ENCODE measurements at regions not wholly inside any gene's neighbourhood (a gene's known extent, or its start where the extent isn't known, plus 50 kb on each side); places are given as distances from the start of the nearest gene placed in this dataset.
"Not testable (repeated sequence)": the region's sequence is repeated elsewhere in the genome, so short reads cannot be mapped to it uniquely, and the experiment has no call there.

DNA sequence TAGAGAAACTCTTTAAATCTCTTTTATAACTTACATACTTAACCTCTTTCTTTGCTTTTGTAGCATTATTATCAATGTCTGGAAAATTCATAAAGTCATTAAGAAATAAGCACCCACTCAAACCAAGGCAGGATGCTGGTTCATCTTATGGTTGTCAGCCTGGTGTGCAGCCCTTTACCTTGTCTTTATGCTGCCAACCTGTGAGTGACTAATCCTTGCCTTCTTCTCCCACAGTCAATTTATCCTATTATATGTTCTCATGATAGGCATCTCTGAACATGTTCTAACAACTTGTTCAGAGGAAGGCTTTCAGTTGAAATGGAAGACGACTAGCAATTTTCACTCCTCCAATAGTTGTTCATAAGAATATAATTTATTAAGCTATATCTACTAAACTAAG is 186.9 kb upstream of the CAND1 start:
- DNase-seq = no peak

- no peak for DNase-seq
These were observed 183.5 kb upstream of the CAND1 start for GRCh38 chr12:67085699-67086098.

DNA sequence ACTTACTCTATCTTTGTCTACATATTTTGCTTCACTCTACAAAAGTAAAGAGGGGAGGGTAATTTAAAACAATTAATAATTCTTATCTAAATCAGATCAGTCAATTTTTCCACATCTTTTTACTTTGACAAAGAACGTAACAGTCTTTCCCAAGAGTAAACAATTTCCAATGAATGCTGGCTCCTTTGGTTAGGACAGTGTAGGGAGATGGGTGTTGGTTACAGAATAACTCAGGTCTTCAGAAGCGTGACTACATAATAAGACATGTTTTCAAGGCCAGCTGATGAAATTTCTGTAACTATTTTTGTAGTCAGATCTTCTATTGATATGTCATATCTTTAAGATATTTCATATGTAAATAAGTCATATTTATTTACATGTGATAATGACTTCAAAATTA is 183.0 kb upstream of the CAND1 start:
- no peak for DNase-seq

DNA sequence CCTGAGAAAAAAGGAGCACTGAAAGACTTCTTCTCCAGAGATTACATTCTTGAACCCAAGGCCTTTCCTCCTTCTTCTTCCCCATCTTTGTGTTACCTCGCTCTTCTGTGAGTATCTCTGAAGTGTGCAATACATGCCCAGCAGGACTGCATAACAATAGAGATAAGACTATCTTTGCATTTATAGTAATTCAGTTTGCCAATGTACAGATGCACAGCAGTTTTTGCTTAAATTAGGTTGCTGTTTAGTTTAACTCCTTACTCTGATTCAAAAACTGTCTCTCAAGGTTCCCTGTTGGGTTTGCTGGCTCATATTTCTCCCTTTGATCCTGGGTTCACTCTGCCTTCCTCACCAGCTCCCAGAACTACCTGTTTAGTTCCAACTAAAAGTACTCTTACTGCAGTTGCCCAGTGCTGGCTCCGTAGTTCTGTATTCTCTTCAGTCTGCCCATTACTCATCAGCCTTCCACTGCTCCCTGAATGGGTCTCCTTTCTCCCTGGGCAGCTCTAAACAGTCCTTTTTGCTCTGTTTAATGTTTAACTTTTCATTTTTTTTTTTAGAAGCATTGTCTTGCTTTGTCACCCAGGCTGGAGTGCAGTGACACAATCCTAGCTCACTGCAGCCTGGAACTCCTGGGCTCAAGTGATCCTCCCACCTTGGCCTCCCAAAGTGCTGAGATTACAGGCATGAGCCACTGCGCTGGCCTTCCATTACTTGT is 180.6 kb upstream of the CAND1 start:
- DNase-seq = no peak

DNA sequence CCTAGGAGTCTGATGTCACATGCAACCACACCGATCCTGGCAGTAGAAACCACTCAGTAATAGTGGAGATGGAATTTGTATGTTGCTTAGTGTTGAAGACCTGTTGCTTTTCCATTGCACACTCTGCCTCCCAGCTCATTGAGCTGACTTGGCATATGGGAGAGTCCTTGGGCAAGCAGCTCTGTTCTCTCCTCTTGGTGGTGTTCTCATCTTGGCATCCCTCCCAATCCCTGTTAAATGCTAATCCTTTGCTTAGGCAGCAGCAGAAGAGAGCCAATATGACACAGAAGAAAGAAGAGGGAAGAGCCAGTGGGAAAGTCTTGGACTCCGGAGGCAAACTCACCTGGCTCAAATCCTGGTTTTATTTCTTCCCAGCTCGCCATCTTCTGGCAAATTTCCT is 178.0 kb upstream of the CAND1 start:
- no peak for DNase-seq

DNA sequence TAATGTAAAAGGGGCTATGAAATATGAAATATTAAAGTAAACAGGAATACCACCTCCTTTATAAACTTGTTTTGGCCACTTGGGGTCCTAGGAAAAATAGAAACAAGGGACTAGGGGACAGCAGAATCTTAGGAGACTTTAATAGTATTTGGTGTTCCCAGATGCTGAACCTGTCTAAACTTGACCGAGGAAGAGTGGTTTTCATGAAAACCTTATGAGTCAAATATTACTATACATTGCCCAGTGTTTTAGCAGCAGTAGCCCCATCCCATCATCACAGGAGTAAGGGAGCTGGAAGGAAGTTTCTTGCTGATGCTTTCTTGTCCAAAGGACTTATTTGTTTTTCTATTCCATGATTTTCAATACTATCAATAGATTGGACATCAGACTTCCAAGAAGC is 177.5 kb upstream of the CAND1 start:
- no peak for DNase-seq

DNA sequence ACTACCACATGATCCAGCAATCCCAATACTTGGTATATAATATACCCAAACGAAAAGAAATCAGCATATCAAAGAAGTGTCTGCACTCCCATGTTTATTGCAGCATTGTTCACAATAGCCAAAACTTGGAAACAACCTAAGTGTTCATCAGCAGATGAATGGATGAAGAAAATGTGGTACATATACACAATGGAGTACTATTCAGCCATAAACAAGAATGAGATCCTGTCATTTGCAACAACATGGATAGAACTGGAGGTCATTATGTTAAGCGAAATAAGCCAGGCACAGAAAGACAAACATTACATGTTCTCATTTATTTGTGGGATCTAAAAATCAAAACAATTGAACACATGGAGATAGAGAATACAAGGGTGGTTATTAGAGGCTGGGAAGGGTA is 176.2 kb upstream of the CAND1 start:
- not testable (repeated sequence) for DNase-seq

GRCh38 chr12:67096533-67097318 is 172.4 kb upstream of the CAND1 start:
- DNase-seq = no peak

GRCh38 chr12:67099858-67100257 is 169.3 kb upstream of the CAND1 start:
- no peak for DNase-seq

DNA sequence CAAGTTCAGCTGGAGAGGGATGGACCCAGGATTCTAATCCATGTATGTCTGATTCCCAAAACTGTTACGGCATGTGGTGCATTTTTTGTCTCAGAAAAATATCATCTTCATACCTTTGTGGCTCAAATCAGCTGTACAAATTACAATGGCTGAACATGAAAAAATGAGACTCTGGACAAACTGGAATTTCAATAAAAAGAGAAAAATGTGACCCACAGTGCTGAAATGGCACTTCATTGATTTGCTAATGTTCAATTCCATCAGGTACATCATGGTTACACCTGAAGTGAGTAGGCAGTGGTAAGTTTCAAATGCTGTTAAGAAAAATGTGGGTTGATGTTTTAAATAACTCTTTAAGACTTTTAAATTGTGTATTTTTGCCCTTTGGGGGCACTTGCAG is 165.6 kb upstream of the CAND1 start:
- DNase-seq = no peak

- DNase-seq = no peak
These were observed 161.9 kb upstream of the CAND1 start for GRCh38 chr12:67107235-67107634.

DNA sequence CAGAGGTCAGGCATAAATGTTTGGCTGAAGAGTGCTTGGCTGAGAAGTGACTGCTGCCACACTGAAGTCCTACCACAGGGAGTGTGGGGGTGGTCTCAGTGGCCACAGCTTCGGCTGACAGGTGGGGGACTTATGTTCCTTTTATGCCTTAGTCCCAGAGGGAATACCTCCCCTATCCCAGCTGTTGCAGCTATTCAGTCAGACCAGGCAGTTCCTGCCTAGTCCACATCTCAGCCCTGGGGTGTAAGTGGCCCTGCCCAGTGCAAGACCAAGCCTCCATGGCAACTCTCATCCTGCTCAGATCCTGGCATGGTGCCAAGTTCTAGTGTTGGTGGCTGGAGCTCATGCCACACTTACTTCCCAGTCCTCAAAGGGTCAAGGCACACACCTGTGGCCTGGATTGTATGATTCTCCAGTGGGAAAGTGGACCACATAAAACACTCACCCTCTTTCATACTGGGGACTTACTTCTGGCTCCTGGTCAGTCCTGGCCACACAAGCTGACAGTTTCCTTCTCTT is 161.3 kb upstream of the CAND1 start:
- DNase-seq = no peak

DNA sequence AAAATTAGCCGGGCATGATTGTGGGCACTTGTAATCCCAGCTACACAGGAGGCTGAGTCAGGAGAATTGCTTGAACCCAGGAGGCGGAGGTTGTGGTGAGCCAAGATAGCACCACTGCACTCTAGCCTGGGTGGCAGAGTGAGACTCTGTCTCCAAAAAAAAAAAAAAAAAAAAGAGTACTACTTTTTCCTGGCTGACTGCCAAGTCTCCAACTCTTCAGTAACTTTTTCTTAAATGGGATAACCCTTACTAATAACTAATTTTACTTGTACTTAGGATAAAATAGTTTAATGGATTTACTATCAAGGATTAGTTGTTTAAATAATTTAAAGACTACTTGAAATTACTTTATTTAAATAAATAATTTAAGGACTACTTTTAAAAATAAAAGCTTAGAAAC is 158.8 kb upstream of the CAND1 start:
- DNase-seq = not testable (repeated sequence)

- DNase-seq = no peak
These were observed 158.0 kb upstream of the CAND1 start for GRCh38 chr12:67111182-67111581.

DNA sequence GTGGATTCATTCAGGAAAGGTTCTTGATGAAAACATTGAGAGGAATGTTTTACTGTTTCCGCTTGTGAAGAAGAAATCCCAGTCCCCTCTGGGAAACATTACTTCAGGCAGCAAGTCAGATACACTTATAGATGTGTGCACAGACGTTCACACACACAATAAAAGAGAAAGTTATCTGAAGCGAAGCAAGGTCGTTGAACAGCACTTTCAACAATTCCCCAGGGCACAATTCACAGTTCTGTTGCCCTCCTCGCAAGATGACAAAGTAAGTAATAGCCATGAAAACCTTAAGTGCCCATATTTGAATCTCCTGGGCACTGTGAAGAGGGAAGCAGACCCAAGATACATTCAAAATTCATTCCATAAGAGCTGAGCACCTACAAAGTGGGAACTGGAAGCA is 156.6 kb upstream of the CAND1 start:
- DNase-seq = no peak

- no peak for DNase-seq
These were observed 153.0 kb upstream of the CAND1 start for GRCh38 chr12:67116134-67116533.

- no peak for DNase-seq
These were observed 146.6 kb upstream of the CAND1 start for GRCh38 chr12:67122584-67122983.

- DNase-seq = no peak
These were observed 131.9 kb upstream of the CAND1 start for GRCh38 chr12:67137256-67137655.

DNA sequence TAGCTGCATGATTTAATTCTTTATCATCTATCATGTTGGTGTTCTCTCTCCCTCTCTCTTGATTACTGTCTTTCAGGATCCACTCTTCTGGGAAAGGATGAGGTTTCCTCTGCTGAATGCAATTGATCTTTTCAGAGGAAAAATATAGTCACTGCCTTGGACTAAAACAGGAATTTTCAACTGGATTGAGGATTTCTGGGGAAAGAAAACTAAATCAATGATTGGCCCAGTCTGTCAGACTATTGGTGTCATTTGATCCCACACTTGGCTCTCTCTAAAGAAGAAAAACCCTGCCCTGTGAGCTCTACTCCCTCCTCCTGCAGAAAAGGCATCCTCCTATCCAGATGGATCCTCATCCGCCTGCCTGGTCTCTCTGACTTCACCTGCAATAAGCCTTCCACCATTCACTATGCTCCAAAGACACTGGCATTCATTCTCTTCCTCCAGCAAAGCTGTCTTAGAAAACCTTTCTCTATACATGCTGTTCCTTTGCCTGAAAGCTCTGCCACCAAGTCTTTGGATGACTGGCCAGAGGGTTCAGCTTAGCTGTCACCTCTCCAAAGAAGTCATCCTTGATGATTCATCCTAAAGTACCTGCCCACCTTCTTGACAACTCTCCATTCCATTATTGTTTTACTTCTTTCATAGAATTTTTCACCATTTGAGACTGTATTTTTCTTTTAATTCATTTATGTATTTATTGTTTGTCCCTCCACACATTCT is 127.7 kb upstream of the CAND1 start:
- DNase-seq = peak; percentile 23

GRCh38 chr12:67145692-67146091 is 123.5 kb upstream of the CAND1 start:
- no peak for DNase-seq

GRCh38 chr12:67147030-67147429 is 122.1 kb upstream of the CAND1 start:
- no peak for DNase-seq

DNA sequence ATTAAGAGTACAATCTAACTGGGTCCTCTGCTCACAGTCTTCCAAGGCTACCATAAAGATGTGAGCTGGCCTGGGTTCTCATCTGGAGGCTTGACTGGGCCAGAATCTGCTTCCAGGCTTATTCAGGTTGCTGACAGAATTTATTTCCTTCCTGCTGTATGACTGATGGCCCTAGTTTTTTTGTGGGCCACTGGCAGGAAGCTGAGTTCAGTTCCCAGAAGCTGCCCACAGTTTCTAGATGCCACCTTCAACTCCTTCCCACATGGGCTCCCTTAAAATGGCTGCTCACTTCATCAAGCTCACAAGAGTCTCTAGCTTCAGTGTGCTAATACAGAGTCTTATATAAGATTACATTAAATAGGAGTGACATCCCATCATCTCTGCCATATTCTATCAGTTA is 121.7 kb upstream of the CAND1 start:
- DNase-seq = no peak

GRCh38 chr12:67148265-67148664 is 120.9 kb upstream of the CAND1 start:
- no peak for DNase-seq

Data from skin of body (tissue), 1 donor.